GM10266 (cell line): ENCODE measurements at regions not wholly inside any gene's neighbourhood (a gene's known extent, or its start where the extent isn't known, plus 50 kb on each side); places are given as distances from the start of the nearest gene placed in this dataset.

Experiments
- DNase-seq: peaks from one replicate; pipeline ENCODE4 v3.0.0; 2012; ENCODE audit errors: extremely low spot score
- TF ChIP-seq, protein P1 (sequence below): IDR thresholded peaks from 2 replicates; pipeline ENCODE4 v1.5.1; 2012; ENCODE audit warnings: mild to moderate bottlenecking, low read depth; ENCODE audit not compliant: control insufficient read depth, insufficient read depth; ENCODE audit errors: missing control alignments

DNA sequence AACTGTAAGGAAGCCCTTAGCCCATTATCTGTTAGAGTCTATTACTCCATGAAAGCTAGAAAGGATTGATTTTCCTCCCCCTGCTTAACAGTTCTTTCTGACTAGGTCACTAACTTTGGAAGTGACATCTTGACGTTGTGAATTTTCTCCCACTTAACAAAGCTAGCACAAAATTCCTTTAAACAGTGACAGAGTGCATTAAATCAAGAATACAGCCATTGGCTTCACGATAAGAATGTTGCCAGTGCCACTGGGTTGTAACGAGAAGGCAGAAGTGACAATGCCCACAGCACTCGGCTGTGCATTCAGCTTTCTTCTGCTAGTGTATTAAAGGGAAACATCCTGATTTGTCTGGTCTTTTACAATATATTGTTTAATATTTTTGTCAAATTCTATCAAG, 182.7 kb upstream of the DTNBP1 start:
- TF ChIP-seq, protein P1, sequence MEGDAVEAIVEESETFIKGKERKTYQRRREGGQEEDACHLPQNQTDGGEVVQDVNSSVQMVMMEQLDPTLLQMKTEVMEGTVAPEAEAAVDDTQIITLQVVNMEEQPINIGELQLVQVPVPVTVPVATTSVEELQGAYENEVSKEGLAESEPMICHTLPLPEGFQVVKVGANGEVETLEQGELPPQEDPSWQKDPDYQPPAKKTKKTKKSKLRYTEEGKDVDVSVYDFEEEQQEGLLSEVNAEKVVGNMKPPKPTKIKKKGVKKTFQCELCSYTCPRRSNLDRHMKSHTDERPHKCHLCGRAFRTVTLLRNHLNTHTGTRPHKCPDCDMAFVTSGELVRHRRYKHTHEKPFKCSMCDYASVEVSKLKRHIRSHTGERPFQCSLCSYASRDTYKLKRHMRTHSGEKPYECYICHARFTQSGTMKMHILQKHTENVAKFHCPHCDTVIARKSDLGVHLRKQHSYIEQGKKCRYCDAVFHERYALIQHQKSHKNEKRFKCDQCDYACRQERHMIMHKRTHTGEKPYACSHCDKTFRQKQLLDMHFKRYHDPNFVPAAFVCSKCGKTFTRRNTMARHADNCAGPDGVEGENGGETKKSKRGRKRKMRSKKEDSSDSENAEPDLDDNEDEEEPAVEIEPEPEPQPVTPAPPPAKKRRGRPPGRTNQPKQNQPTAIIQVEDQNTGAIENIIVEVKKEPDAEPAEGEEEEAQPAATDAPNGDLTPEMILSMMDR: no peak
- DNase-seq: no peak

DNA sequence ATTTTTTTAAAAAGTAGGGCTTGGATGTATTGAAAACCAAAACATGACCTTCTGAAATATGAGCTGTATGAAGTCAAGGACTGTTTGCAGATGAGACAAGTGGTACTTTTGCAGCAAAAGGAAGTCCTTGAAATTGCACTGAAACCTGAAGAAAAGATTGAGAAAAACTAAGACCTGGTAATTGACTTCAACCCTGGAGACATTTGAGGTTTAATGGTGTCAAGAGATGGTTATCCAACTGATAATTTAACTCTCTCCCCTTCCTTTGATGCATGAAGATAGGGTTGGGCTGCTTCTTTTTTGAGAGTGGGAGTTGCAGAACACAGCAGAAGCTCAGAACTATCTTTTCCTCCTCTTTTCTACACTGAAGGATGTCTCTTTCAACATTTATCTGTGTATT, 180.9 kb upstream of the DTNBP1 start:
- no peak for DNase-seq

DNA sequence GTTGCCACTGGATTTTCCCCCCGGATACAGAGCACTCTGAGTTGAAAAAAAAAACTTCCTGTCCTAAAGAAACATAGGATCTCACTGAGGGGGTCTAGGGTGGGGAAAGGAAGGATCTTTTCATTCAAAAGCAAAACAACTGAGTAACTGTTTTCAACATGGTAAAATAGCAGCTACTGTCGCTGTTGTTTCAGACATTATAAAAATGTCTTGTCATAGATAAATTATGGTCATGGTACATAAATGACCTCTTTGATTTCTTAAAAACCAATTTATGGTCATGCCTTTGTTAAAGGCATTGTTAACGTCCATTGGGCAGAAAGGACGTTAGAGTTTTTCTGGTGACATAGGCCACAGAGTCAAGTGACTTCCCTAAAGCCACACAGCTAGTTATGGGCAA, 180.4 kb upstream of the DTNBP1 start:
- DNase-seq: no peak
- TF ChIP-seq, protein P1: no peak

More for the DNA sequence above, 180.9 kb upstream of the DTNBP1 start:
- TF ChIP-seq, protein P1: no peak

- no peak for DNase-seq
- TF ChIP-seq, protein P1: no peak
These were observed 179.9 kb upstream of the DTNBP1 start for GRCh38 chr6:15842727-15843117.

DNA sequence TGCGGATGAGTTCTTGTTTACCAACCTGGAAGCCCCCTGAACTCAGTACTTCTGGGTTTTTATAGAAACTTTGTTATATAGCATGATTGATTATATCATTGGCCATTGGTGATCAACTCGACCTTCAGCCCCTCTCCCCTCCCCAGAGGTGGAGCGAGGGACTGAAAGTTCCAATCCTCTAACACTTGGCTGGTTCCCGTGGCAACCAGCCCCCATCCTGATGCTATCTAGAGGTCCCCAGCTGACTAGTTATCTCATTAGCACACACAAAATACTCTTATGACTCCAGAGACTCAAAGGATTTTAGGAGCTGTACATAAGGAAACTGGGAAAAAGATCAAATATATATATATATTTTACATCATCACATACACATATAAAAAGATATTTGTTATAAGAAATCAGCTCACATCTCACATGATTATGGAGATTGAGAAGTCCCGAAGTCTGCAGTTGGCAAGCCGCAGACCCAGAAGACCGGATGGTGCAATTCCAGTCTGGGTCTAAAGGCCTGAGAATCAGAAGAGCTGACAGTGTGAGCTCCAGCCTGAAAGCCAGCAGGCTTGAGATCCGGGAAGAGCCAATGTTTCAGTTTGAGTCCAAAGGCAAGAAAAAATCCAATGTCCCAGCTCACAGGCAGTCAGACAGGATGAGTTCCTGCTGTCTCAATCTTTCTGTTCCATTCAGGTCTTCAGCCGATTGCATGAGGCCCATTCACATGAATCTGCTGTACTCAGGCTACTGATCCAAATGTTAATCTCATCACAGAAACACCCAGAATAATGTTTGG, 179.3 kb upstream of the DTNBP1 start:
- TF ChIP-seq, protein P1: no peak

GRCh38 chr6:15839969-15840541, 177.2 kb upstream of the DTNBP1 start:
- no peak for DNase-seq
- TF ChIP-seq, protein P1: no peak

More for the DNA sequence above, 179.3 kb upstream of the DTNBP1 start:
- no peak for DNase-seq

GRCh38 chr6:15837205-15837604, 174.4 kb upstream of the DTNBP1 start:
- TF ChIP-seq, protein P1: no peak
- DNase-seq: no peak
